GM21619 (cell line): ENCODE measurements at regions not wholly inside any gene's neighbourhood (a gene's known extent, or its start where the extent isn't known, plus 50 kb on each side); places are given as distances from the start of the nearest gene placed in this dataset.

Experiments
- ATAC-seq: cut with Tn5 transposase; IDR thresholded peaks from one replicate; pipeline ENCODE4 v1.9.1; 2021; ENCODE audit not compliant: unreplicated experiment

DNA sequence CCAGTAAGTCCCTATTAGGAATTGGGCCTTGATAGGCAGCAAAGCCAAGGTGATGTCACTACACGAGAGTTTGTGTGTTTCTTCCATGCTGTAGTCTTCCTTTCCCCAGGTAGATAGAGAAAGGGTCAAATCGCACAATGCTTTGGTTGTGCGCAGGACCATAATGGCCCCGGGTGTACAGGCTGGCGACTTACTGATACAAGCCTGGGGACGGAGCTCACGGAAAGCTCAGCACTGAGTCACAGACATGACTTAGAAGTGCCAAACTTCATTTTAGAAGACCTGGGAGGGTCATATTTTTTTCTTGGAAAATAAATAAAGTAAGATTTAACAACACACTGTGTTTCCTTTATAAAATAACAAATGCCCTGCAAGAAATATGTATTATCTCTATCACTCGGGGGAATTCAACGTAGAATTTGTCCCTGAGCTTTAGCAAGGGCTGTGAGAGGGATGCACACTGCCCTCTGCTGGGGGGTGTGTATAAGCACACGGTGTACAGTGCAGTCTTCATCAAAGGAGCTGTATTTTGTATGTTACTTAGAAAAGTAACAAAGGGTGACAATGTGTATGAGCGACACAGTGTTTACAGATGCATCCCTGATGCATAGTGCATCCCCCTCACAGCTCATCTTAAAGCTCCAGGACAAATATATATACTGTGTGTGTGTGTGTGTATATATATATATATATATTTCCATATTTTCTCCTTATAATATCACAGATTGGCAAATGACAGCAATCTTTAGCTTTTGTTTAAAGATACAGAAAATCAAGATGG is 254.5 kb upstream of the VEGFC start:
- ATAC-seq, result peak; percentile 73

DNA sequence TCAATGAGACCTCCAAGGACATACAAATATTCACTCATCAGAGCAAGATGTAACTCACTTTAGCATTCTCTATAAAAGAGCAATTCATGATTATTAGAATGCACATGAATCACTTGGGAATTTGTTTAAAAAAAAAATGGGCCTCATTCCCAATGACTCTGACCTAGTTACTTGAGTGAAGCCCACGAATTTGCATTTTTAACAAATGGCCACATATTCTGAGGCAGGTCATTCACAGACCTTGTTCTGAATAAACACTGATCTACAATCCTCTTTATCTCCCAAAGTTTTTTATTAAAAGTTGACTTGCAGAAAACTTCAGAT is 255.1 kb upstream of the VEGFC start:
- ATAC-seq, result no peak

DNA sequence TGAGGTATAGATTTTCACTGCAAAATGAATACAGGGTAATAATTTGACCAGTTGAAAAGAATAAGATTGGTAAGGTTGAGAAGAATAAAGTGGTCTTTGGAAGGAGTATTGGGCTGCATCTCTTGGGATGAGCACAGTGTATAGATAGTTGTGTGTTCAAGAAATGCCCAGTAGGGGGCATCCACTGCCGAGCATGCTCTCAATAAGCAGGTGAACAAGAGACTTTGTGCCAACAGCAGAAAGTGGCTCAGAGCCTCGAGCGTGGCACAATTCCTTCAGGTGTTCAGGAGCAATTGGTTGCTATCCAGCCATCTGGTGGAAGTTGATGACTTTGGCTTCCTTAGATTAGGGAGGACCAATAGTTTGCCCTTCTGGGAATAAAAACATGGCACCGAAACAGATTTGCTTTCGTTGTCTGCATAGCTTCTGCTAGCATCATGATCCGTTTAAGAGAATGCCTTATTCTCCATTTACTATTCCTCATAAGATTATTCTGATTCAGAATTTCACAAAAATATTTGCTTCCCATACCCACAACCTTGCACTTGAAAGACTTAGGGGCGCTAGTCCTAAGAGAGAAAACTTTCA is 258.1 kb upstream of the NEIL3 start:
- peak; percentile 89 for ATAC-seq

DNA sequence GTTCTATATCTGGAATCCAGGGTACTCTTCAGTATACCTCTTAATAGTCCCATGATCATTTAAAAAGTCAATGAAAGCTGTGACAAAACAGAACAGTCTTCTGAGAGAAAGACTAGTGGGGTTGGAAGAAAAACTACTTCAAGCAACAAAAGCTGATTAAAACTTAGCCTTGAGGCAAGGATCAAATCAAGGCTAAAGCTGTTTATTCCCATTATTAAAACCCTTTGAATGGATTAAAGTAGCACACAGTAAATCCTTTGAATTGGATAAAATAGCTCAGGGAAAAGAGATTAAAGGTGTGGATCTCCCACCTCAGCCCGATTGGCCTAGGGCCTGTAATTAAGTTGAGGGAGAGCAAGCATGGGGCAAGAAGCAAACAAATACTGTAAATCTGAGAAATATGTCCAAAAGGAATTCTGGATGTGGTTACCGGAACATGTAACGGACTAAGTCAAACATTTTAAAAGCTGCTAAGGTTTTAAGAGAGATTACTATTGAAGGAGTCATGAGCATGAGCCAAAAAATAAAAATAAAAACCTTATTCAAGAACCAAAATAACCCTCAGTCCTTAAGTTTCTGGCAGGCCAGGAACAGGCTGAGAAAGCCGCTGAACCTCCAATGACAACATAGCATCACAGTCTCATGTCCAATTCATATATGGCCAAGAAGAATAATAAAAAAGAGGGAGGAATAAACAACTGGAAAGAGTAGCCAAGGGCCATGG is 257.3 kb upstream of the NEIL3 start:
- ATAC-seq, result no peak

DNA sequence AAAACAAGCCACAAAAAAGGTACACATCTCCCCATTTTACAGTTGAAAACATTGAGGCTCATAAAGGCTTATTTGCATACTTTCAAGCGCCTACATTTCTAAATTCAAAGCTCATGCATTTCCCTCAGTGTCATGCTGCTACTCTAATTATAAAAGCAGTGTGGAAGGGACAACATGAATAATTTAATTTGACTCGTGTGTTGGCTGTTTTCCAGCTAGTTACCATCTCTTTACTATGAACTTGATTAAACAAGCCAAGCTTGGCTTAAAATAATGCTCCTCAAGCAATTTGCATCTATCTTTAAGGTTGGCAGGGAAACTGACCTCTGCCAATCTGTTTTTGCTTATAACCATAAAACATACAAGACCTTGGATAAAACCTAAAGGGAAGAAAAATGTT is 252.5 kb upstream of the NEIL3 start:
- ATAC-seq, result no peak

DNA sequence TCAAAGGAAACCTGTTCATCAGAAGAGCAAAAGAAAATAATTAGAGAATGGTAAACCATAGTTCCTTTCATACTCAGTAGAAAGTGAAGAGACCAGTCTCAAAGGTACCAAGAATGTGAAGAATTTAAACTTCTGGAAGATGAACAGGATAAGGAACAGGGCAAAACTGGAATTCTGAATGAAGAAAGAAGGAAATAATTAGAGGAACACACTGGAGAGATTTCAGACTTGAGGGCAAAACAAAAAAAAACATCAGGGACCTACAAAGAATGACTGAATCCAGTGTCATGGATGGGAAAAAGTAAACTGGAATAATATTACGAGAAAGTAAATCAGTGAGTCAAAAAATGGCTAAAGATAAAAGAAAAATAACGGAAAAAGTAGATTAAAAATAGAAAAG is 245.6 kb upstream of the NEIL3 start:
- no peak for ATAC-seq

DNA sequence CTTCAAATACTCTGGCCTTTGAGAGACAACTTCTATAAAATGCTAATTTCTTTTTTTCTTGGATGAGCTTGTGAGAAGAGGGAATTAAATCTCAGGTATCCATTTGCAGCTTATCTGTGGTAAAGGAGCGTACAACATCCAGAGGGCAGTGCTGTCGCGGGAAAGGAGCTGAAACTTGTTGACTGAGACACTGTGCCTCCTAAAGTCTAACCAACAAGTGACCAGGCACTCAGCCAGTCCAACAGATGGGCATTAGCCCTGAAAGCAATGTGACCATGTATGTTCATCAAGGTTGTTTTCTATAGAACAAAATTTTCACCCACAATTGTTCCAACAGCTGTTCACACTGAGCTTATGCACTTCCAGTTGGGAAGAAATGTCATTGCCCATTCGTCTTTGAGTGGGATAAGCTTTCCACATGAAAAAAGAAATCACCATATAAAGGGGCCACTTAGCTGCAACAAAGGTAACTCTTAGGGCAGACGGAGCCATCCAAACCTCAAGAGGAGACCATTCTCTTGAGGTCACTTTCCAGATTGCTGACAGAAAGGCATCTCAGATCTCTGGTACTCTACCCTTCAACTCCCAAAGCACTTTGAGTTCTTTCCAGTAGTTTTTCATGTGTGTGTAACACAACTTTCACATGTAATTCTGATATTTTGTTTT is 244.8 kb upstream of the NEIL3 start:
- no peak for ATAC-seq

DNA sequence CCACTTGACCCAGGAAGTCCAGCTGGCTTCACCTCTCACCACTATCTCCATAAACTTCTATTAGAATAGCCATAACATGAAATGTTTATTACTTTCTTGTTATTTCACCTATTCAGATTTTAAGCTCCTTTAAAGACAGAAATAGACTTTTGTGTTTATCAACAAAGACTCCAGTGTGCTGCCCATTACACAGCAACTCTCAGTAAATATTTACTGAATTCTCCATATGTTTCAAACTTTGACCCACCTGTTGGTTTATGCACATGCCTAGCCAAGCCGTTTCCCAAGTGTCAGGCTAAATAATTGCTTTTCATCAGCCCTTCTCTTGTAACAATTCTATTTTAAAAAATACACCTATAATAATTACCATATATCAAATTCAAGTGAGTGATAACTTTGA is 242.9 kb upstream of the NEIL3 start:
- no peak for ATAC-seq

DNA sequence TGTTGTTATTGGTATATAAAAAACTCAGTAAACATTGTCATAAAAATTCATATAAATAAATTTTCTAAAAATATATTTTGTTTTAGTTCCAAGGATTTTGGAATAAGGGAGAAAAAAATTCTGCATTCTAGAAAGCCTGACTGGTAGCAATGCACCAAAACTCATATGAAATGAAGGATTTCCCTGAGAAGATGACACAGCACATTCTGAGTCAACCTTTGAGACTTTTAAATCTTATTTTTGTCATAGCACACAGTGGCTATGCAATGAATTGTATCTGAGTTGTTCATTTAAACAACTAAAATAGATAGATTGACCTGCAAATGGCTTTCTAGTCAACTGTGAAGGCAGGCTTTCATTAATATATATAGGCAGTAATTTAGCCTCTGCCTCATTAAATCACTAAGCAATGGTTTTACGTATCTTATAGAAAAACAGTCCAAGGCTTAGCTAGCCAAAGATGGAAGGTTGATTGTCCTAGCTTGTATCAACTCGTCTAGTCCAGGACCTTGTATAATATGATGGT is 239.1 kb upstream of the NEIL3 start:
- no peak for ATAC-seq

DNA sequence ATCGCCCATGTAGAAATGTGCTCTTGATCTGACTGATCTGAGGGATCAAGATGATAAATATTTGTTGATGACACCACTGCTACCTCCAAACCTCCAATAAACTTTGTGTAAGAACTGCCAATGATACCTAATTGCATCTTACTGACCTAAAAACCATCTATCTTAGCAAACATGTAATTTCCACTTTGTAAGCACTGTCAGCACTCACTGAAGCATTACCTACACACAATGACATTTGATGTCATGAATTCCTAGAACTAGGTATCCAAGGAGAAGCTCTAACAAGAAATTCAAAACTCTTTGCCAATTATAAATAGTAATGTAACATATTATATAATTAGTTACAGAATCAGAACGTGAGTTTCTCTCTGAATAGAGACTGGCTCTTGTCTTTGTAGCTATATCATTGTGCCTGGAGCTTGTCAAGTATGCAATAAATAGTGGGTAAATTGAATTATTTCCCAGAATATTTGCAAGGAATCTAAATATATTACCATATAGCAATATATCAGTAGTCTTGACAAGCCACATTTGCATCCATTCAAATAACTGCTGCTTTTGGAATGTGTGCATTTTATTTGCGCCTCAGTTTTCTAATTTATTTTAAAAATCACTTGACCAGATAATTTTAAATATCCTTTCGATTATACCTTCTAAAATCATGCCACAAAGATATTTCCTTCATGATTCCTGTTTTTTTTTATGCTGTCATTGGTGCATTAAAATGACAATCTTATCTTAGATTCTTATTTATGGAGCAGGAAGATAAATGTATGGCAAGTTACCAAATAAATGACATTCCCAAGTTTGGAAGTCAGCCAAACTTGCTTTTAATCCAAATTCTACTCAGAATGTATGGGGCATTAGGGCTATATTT is 232.3 kb upstream of the NEIL3 start:
- no peak for ATAC-seq

DNA sequence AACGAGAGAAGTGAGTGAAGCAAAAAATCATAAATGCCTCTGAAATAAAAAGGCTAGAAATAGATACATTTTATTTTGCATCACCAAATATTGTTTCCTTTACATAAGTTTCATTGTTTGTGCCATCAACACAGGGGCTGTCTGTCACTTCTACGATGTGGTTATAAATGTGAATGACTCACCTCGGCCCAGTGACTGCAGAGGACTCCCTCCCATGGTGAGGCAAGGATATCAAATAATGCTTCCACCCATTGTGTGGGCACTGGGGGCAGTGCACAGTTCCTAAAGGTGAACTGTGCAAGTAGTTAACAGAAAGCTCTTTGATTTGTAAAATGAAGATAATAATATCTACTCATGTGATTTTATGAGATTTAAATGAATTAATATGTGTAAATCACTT is 230.3 kb upstream of the NEIL3 start:
- no peak for ATAC-seq

DNA sequence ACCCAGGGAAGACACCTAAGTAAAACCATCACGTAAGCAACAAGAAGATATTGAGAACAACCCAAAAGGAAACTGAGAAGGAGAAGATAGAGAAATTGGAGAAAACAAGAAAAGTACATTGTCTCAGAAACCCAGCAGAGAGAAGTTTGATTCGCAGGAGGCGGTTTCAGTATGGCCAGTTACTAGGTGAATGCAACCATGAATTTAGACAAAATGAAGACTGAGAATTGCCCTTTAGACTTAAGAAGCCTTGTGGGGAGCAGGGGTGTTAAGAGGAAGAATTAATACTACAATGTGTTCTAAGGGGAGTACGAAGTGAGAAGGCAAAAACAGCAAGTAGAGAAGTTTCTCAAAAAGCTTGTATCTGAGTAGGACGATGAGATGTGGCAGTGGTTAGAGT is 229.3 kb upstream of the NEIL3 start:
- no peak for ATAC-seq

DNA sequence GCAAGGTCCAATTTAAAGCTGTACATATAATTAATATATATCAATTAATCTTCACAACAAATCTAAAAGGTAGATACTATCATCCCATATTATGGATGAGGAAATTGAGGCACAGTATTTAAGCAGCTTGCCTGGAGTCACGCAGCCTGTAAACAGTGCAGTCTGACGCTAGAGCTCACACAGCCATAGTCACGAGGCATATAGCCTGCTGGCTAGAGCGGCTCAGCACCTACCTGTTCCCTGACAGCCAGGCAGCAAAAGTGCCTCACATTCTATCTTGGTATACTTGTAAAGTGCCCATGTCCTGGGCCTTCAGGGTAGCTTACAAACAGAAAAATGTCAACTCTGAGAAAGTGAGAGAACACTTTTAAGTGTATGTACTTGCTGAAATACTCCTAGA is 222.6 kb upstream of the NEIL3 start:
- ATAC-seq, result no peak

DNA sequence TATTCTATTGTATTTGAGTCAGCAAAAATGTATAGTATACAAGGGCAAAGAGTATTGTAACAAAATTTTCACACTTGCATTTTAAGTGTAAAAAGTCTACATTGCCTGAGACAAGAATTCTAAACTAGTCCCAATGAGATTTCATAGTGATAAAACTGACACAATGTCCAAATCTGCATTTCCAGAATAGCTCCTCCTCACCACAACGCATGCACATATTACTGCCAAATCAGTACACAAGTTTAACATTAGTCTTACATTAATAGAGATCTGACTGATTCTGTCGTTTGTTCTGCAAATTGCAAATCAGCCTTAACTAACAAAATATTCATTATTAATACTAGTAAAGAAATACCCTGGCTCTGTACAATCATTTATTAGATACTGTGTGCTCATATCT is 222.2 kb upstream of the NEIL3 start:
- no peak for ATAC-seq

DNA sequence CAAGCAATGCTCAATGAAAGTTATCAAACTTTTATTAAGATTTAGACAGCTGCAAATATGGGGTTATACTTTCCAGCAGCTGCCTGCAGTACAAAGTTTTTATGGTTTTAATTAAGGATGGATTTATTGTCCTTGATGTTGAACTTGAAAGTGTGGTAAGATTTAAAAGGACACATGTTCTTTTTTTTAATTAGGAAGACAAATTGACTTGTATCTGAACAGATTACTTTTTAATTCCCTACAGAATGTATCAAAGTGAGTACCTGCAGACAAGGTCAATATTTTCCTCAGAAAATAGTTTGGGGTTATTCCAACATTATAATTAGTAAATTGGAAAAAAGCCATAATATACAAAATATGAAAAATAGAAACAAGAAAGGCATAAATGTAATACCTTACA is 218.2 kb upstream of the NEIL3 start:
- no peak for ATAC-seq

DNA sequence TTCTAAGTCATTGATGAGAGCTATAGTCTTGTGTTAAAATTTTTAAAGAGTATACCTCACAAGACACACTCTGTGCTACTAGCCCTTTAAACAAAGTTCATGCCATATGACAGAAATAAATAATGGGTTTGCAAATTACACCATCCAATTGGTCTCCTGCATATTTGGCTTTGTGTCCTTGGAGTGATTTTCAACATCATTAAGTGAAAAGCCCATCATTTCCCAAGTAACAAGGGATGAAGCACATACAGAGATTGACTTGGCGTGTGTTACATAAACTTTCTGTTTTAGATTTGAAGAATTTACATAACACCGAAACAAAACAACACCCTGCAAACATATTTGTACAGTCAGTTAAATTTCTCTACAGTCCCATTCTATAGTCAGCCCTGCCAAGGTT is 216.9 kb upstream of the NEIL3 start:
- no peak for ATAC-seq

DNA sequence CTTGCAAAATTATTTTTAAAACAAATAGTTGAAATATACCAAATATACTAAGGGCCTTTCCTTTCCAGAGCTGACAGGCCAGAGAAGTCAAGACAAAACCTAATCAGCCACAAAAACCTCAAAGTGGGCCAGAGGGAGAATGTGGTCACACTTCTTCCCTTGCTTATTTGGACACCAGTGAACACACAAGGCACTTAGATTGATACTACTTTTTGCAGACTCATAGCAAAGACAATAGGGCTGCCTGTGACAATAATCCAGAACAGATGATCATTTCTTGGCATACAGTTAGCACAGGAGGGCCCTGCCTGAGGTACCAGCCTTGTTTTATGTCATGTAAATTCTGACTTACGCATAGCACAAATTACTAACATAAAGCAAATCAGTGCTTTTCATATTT is 215.7 kb upstream of the NEIL3 start:
- ATAC-seq, result no peak

DNA sequence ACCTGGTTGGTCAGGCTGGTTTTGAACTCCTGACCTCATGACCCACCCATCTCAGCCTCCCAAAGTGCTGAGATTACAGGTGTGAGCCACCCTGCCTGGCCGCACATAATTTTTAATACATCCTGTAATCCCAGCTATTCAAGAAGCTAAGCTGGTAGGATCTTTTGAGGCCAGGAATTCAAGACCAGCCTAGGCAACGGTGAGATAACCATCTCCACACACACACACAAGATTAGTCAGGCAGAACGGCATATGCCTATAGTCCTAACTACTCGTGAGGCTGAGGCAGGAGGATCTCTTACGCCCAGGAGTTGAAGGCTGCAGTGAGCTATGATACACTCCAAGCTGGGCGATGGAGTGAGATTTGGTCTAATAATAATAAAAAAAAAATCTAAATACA is 212.4 kb upstream of the NEIL3 start:
- no peak for ATAC-seq

DNA sequence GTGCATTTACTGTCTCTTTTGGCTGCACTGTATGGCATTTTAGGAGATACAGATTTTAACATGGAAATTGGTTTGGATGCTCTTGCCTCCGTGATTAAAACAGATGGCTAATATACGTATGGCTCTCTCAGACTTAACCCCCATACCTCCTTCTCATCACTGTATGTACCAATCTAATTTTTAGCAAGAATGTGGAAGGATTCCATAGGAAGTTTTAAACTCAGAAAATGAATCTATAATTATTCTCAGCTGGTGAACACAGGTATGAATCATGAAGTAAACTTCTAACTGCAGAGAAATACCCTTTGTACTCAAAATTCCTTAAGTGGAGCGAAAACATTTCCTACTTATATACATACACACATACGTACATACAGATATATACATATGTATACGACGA is 210.5 kb upstream of the NEIL3 start:
- ATAC-seq, result no peak

DNA sequence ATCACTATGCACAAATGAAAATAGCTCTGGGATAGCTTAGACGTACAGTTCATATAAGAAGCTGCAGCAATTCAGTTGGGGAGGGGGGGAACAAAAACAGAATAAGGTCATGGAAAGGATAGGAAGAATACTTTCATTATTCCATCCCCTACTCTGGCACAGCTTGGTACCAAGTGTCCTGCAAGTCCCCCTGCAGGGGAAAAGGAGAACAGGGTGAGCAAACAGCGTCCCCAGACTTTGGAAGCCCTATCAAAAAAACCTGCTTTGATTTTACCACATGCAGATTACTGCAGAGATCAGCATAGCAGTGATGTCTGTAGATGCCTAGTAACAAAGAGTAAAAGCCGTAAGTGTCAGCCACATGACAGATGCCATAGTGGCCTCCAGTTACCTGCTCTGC is 209.4 kb upstream of the NEIL3 start:
- ATAC-seq, result no peak

DNA sequence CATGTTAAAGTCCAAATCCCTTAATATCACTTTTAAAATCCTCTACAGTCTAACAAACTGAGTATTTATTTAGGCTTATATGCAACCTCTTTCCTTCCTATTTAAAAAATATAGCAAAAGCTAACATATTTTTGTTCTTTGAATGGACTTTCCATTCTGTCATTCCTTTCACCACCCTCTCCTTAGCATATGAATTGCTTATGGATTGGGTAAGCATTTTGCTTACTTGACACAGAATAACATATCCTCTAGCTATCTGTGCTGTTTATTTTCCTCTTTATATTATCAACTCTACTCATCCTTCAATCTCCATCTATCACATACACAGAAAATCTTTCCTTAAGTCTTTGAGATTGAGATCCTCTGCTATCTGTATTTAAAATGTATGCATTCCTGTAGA is 206.1 kb upstream of the NEIL3 start:
- ATAC-seq, result no peak
